ENCODE measurements at regions not wholly inside any gene's neighbourhood (a gene's known extent, or its start where the extent isn't known, plus 50 kb on each side); places are given as distances from the start of the nearest gene placed in this dataset.

- TF ChIP-seq CTCF (IDR thresholded peaks at IDR 0.05) (no peak), POLR2A (IDR thresholded peaks at IDR 0.05) (no peak)
Measured at GRCh38 chr3:191699546-191699945, 238.6 kb downstream of the PYDC2 start.

Data from lower leg skin (tissue), 3 donors.